Breast epithelium (tissue), 4 donors: ENCODE measurements at regions not wholly inside any gene's neighbourhood (a gene's known extent, or its start where the extent isn't known, plus 50 kb on each side); places are given as distances from the start of the nearest gene placed in this dataset.

ENCODE experiments used
- DNase-seq, 2 donors: peaks; one replicate each; pipeline ENCODE4 v3.0.0-alpha.2; 2019; ENCODE audit warnings: low spot score in 2 of 2
- H3K27ac ChIP-seq, 2 donors: fragments of 200-600 bp; sonication (generic) in 1 of 2; one replicate each; pipeline ENCODE4 v1.5.1; 2016 to 2019; ENCODE audit warnings: mild to moderate bottlenecking in 1 of 2
- H3K27me3 ChIP-seq, 2 donors: fragments of 200-600 bp; sonication (generic) in 1 of 2; one replicate each; pipeline versions ENCODE4 v1.5.1 to v1.6.0; 2017 to 2019; ENCODE audit warnings: control low read depth in 1 of 2, mild to moderate bottlenecking in 1 of 2
- H3K36me3 ChIP-seq: fragments of 200-600 bp; one replicate; pipeline ENCODE4 v1.5.1; 2019
- H3K4me1 ChIP-seq, 2 donors: fragments of 200-600 bp; sonication (generic); one replicate each; pipeline ENCODE4 v1.5.1; 2016 to 2019; ENCODE audit warnings: control low read depth in 1 of 2
- H3K4me3 ChIP-seq, 3 donors: fragments of 200-600 bp; sonication (generic); 1 replicate in 2 of 3; 2 replicates in 1 of 3; pipeline ENCODE4 v1.5.1; 2016 to 2019; ENCODE audit warnings: mild to moderate bottlenecking in 3 of 3, moderate library complexity in 2 of 3
- H3K9me3 ChIP-seq, 2 donors: fragments of 200-600 bp; sonication (generic) in 1 of 2; one replicate each; pipeline ENCODE4 v1.5.1; 2016 to 2019; ENCODE audit warnings: control low read depth in 1 of 2
- CTCF ChIP-seq, 3 donors: fragments of 450-650 bp; IDR thresholded peaks; one replicate each; pipeline ENCODE4 v1.5.1; 2016 to 2017; ENCODE audit warnings: antibody characterized with exemption in 3 of 3, mild to moderate bottlenecking in 3 of 3, moderate library complexity in 3 of 3
- POLR2A ChIP-seq: fragments of 450-650 bp; IDR thresholded peaks from one replicate; pipeline ENCODE4 v1.6.1; 2016; ENCODE audit warnings: antibody characterized with exemption, mild to moderate bottlenecking, moderate library complexity
- POLR2AphosphoS5 ChIP-seq, 3 donors: sonication (generic); formaldehyde crosslinking; IDR thresholded peaks; one replicate each; pipeline ENCODE4 v1.6.1; 2017; ENCODE audit warnings: antibody characterized with exemption in 3 of 3
- intact Hi-C: fragments of 100-400 bp; cut with DNase I; formaldehyde crosslinking; loops from one replicate; pipeline ENCODE4 v1.15.1; 2023; ENCODE audit warnings: low total_unique reads

- TF ChIP-seq POLR2A (no peak), CTCF (IDR thresholded peaks at IDR 0.05) (no peak)
- no peak for DNase-seq
- H3K27me3 ChIP-seq = no peaks in the 10 kb centered on the region
- intact Hi-C loops = no loop called here
- peaks cover 0 to 11% of the 10 kb centered on the region in 2 donors for H3K9me3 ChIP-seq
- no peak overlapping the region for H3K27ac ChIP-seq
- H3K4me3 ChIP-seq = no peak overlapping the region
- no peaks in the 10 kb centered on the region for H3K4me1 ChIP-seq
- H3K36me3 ChIP-seq = no peaks in the 10 kb centered on the region
Observed at GRCh38 chr11:34816698-34817213, 99.4 kb downstream of the APIP start.

- Histone ChIP-seq H3K4me3 (no peak overlapping the region), H3K27ac (no peak overlapping the region), H3K27me3 (no peaks in the 10 kb centered on the region), H3K9me3 (peaks cover 0 to 11% of the 10 kb centered on the region in 2 donors), H3K36me3 (no peaks in the 10 kb centered on the region), H3K4me1 (no peaks in the 10 kb centered on the region)
- no peak for DNase-seq
- intact Hi-C loops = no loop called here
- TF ChIP-seq POLR2A = no peak
- no peak for TF ChIP-seq POLR2AphosphoS5 (IDR thresholded peaks at IDR 0.05)
- TF ChIP-seq CTCF (IDR thresholded peaks at IDR 0.05) = no peak
Observed at GRCh38 chr11:34812905-34813576, 103.1 kb downstream of the APIP start.

GRCh38 chr11:34811858-34812257 is 104.3 kb downstream of the APIP start:
- H3K4me3 ChIP-seq = no peak overlapping the region
- no peak for TF ChIP-seq POLR2A
- TF ChIP-seq CTCF (IDR thresholded peaks at IDR 0.05) = no peak
- no peak for TF ChIP-seq POLR2AphosphoS5 (IDR thresholded peaks at IDR 0.05)
- H3K9me3 ChIP-seq = peaks cover 0 to 11% of the 10 kb centered on the region in 2 donors
- intact Hi-C loops = no loop called here
- no peaks in the 10 kb centered on the region for H3K4me1 ChIP-seq
- no peak for DNase-seq
- no peaks in the 10 kb centered on the region for H3K27me3 ChIP-seq
- H3K27ac ChIP-seq = no peak overlapping the region
- H3K36me3 ChIP-seq = no peaks in the 10 kb centered on the region

GRCh38 chr11:34810107-34810562 is 106.0 kb downstream of the APIP start:
- H3K9me3 ChIP-seq = peaks cover 0 to 11% of the 10 kb centered on the region in 2 donors
- H3K36me3 ChIP-seq = no peaks in the 10 kb centered on the region
- H3K27me3 ChIP-seq = no peaks in the 10 kb centered on the region
- DNase-seq = no peak
- no peak overlapping the region for H3K4me3 ChIP-seq
- TF ChIP-seq CTCF (IDR thresholded peaks at IDR 0.05) (no peak), POLR2A (no peak), POLR2AphosphoS5 (IDR thresholded peaks at IDR 0.05) (no peak)
- no peaks in the 10 kb centered on the region for H3K4me1 ChIP-seq
- intact Hi-C loops = no loop called here
- no peak overlapping the region for H3K27ac ChIP-seq
